Renal cortex interstitium (tissue), 11 donors: ENCODE measurements at regions not wholly inside any gene's neighbourhood (a gene's known extent, or its start where the extent isn't known, plus 50 kb on each side); places are given as distances from the start of the nearest gene placed in this dataset.

ENCODE experiments used
- DNase-seq, 11 donors: peaks; one replicate each; pipeline ENCODE4 v3.0.0-alpha.2; 2013; ENCODE audit warnings: low read depth in 9 of 11, low spot score in 4 of 11; ENCODE audit errors: extremely low read depth in 1 of 11

- DNase-seq = no peak
Measured at GRCh38 chr2:145168091-145168490, 648.2 kb upstream of the ZEB2 start.

- DNase-seq = no peak
Measured at GRCh38 chr2:145166731-145167302, 646.9 kb upstream of the ZEB2 start.

GRCh38 chr2:145161656-145162055, 641.7 kb upstream of the ZEB2 start:
- DNase-seq = no peak

DNA sequence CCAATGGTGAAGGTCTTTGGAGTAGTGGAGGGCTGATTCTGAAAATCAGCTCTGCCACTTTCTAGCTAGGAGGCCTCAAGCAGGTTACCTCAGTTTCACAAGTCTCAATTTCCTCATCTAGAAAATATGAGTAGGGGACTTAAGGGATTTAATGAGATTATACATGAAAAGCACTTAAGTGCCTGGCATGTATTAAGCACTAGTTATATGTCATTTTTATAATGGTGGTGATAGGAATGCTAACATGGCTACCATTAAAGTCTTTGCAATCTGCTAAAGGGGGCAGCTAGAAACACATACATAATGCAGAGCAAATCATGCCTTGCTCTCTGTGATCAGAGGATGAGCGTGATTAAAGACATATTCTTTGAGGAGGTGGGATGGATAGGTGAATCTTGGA, 640.9 kb upstream of the ZEB2 start:
- DNase-seq = no peak

GRCh38 chr2:145159676-145160075, 639.8 kb upstream of the ZEB2 start:
- DNase-seq = no peak

GRCh38 chr2:145157741-145158591, 638.0 kb upstream of the ZEB2 start:
- peak in 10 of 11 donors; percentile 40 to 66 (median 56) for DNase-seq

GRCh38 chr2:145157036-145157675, 637.2 kb upstream of the ZEB2 start:
- peak in 10 of 11 donors; percentile 16 to 70 (median 40) for DNase-seq

- DNase-seq = no peak
Measured at GRCh38 chr2:145156199-145156598, 636.3 kb upstream of the ZEB2 start.

GRCh38 chr2:145155196-145155595, 635.3 kb upstream of the ZEB2 start:
- DNase-seq = no peak

DNA sequence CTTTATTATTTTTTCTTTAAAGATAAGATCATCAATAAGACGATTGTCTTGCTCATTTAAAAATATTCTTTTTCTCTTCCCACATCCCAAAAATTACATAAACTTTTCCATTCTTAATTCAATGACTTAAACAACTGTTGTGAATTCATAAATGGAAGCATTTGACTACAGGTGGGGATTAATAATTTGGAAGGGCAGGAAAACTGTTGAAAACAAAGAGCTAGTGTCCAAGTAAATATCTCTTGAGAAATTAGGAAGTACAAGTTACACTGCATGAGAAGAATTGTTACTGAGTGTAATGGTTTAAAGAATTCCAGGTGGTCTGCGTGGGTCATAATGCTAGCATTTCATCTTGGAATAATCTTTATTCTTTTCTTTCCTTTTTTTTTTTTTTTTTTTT, 634.8 kb upstream of the ZEB2 start:
- DNase-seq = no peak

- no peak for DNase-seq
Measured at GRCh38 chr2:145146691-145147090, 626.8 kb upstream of the ZEB2 start.

GRCh38 chr2:145144131-145144728, 624.3 kb upstream of the ZEB2 start:
- no peak for DNase-seq

DNA sequence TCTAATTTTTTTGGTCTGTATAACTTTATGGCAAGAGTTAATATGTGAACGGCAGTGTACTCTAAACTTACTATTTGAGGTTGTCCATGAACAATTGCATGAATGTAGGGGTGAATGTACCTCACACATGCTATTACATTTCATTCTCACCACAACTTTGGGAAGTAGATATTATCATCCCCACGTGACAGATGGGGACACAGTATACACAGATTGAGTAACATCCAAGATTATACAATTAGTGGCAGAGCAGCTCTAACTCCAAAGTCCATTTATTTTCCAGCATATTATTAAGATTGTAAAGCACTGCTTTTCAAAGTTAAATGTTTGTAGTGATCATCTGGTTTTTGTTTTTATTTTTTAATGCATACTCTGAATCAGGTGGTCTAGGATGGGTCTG, 622.1 kb upstream of the ZEB2 start:
- DNase-seq = no peak

- no peak for DNase-seq
Measured at GRCh38 chr2:145140658-145141057, 620.7 kb upstream of the ZEB2 start.

DNA sequence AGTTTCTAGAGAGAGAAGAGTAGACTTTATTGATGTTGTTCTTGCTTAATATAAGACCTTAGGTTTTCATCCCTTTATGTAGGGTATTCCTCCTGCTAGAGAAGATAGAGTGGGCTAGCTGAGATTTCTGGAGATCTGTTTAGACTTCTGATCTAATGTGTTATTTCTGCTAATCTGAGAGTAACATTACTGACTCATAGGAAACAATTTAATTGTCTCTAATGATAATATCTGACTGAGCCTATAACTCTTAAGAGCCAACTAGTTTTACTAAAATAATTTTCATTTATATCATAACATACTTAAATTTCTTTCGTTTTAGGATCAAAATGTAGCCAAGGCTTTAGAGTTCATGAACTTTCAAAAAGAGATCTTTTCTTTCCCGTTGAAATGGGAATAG, 618.7 kb upstream of the ZEB2 start:
- no peak for DNase-seq

GRCh38 chr2:145137901-145138300, 618.0 kb upstream of the ZEB2 start:
- DNase-seq = no peak

GRCh38 chr2:145137211-145137610, 617.3 kb upstream of the ZEB2 start:
- no peak for DNase-seq

DNA sequence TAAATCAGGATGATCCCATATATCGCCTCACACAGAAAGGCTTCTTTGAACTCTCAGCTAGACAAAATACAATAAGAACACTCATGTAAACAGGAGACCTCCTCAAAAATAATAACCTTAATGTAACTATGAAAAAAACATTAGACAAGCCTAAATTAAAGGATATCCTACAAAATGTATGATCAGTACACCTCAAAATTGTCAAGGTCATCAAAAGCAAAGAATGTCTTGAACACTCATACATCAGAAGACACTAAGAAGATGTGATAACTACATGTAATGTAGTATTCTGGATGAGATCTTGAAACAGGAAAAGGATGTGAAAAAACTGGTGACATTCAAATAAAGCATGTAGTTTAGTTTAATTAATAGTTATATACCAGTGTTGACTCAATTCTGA, 616.8 kb upstream of the ZEB2 start:
- no peak for DNase-seq

DNA sequence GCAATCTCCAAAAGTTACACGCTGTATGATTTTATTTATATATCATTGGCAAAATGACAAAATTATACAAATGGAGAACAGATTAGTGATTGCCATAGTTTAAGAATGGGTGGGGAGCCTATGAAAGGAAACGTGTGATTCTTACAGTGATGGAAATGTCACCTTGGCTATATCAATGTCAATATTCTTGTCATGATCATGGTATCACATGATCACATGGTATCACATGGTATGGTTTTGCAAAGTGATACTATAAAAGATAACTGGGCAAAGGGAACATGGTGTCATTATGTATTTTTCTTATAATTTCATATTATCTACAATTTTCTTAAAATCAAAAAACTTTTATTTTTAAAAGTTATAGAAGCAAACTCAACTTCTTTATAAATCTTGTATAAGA, 606.2 kb upstream of the ZEB2 start:
- DNase-seq = no peak

GRCh38 chr2:145124085-145124484, 604.2 kb upstream of the ZEB2 start:
- DNase-seq = no peak
